Right lobe of liver (tissue), 6 donors: ENCODE measurements at regions not wholly inside any gene's neighbourhood (a gene's known extent, or its start where the extent isn't known, plus 50 kb on each side); places are given as distances from the start of the nearest gene placed in this dataset.
A peak's percentile ranks its signal among the peaks of the same experiment; 100 is the strongest.

Source experiments
- ATAC-seq, 4 donors: fragments of 200-7000 bp; cut with Tn5 transposase; one replicate each; pipeline ENCODE4 v1.9.1; 2020; ENCODE audit warnings: mild to moderate bottlenecking in 4 of 4, moderate library complexity in 4 of 4
- DNase-seq, 3 donors: peaks; one replicate each; pipeline ENCODE4 v3.0.0-alpha.2; 2020
- H3K27ac ChIP-seq, 3 donors: fragments of 200-600 bp; one replicate each; pipeline ENCODE4 v1.8.0; 2022
- H3K27me3 ChIP-seq, 2 donors: fragments of 200-600 bp; one replicate each; pipeline ENCODE4 v1.8.0; 2022
- H3K36me3 ChIP-seq, 4 donors: fragments of 200-600 bp; sonication (generic) in 1 of 4; one replicate each; pipeline versions ENCODE4 v1.5.1 to v1.8.0; 2017 to 2022; ENCODE audit warnings: control low read depth in 1 of 4
- H3K4me1 ChIP-seq, 4 donors: fragments of 200-600 bp; sonication (generic) in 1 of 4; one replicate each; pipeline versions ENCODE4 v1.5.1 to v1.8.0; 2017 to 2022; ENCODE audit warnings: control low read depth in 1 of 4
- H3K4me3 ChIP-seq, 3 donors: fragments of 200-600 bp; one replicate each; pipeline ENCODE4 v1.8.0; 2022
- H3K9me3 ChIP-seq, 4 donors: fragments of 200-600 bp; sonication (generic) in 1 of 4; one replicate each; pipeline versions ENCODE4 v1.5.1 to v1.8.0; 2017 to 2022; ENCODE audit warnings: control low read depth in 1 of 4
- POLR2A ChIP-seq: fragments of 450-650 bp; IDR thresholded peaks from one replicate; pipeline ENCODE4 v1.6.1; 2017; ENCODE audit warnings: antibody characterized with exemption, mild to moderate bottlenecking
- WGBS: methylation state at CpG from one replicate; pipeline ENCODE4 v1.1.6; 2018; ENCODE audit warnings: low coverage, low lambda C conversion rate; ENCODE audit not compliant: insufficient coverage; ENCODE audit errors: missing lambda C conversion rate; 5-methylcytosine and 5-hydroxymethylcytosine counted together
- intact Hi-C, 2 donors: fragments of 100-400 bp; cut with DNase I; formaldehyde crosslinking; loops; one replicate each; pipeline versions ENCODE4 v1.11.2 to v1.14.1; 2022
- TF ChIP-seq, protein P1 (sequence below), 4 donors: fragments of 200-600 bp in 3 of 4; fragments of 450-650 bp in 1 of 4; IDR thresholded peaks; one replicate each; pipeline versions ENCODE4 v1.5.1 to v1.8.0; 2016 to 2022; ENCODE audit warnings: antibody characterized with exemption in 4 of 4, mild to moderate bottlenecking in 2 of 4
- donor health status: DM: no; HTN: yes; CAD: no.
- donor health status: DM: no; HTN: no; CAD: no.
- donor health status: DM: no; HTN: no; CAD: no.
- donor health status: DM: no; HTN: yes; CAD: no.
- donor health status: DM: no; HTN: yes; CAD: no.

GRCh38 chr5:74289691-74290090, 350.8 kb downstream of the ENC1 start:
- DNase-seq (no peak), ATAC-seq (no peak)
- Histone ChIP-seq H3K36me3 (no peaks in the 10 kb centered on the region), H3K27me3 (no peaks in the 10 kb centered on the region), H3K4me1 (no peaks in the 10 kb centered on the region), H3K4me3 (no peak overlapping the region), H3K9me3 (no peaks in the 10 kb centered on the region), H3K27ac (no peak overlapping the region)
- intact Hi-C loops, result no loop called here
- 57% methylated on average over 1 of the region's 1 CpG for WGBS
- TF ChIP-seq POLR2A, result no peak
- TF ChIP-seq, protein P1, sequence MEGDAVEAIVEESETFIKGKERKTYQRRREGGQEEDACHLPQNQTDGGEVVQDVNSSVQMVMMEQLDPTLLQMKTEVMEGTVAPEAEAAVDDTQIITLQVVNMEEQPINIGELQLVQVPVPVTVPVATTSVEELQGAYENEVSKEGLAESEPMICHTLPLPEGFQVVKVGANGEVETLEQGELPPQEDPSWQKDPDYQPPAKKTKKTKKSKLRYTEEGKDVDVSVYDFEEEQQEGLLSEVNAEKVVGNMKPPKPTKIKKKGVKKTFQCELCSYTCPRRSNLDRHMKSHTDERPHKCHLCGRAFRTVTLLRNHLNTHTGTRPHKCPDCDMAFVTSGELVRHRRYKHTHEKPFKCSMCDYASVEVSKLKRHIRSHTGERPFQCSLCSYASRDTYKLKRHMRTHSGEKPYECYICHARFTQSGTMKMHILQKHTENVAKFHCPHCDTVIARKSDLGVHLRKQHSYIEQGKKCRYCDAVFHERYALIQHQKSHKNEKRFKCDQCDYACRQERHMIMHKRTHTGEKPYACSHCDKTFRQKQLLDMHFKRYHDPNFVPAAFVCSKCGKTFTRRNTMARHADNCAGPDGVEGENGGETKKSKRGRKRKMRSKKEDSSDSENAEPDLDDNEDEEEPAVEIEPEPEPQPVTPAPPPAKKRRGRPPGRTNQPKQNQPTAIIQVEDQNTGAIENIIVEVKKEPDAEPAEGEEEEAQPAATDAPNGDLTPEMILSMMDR (IDR thresholded peaks at IDR 0.05), result no peak

GRCh38 chr5:74289238-74289637, 351.3 kb downstream of the ENC1 start:
- Histone ChIP-seq H3K4me3 (no peak overlapping the region), H3K27me3 (no peaks in the 10 kb centered on the region), H3K27ac (no peak overlapping the region), H3K36me3 (no peaks in the 10 kb centered on the region), H3K4me1 (no peaks in the 10 kb centered on the region), H3K9me3 (no peaks in the 10 kb centered on the region)
- 68% methylated on average over 4 of the region's 4 CpGs for WGBS
- DNase-seq (no peak), ATAC-seq (no peak)
- no peak for TF ChIP-seq POLR2A
- TF ChIP-seq, protein P1 (IDR thresholded peaks at IDR 0.05), result no peak
- intact Hi-C loops, result no loop called here

DNA sequence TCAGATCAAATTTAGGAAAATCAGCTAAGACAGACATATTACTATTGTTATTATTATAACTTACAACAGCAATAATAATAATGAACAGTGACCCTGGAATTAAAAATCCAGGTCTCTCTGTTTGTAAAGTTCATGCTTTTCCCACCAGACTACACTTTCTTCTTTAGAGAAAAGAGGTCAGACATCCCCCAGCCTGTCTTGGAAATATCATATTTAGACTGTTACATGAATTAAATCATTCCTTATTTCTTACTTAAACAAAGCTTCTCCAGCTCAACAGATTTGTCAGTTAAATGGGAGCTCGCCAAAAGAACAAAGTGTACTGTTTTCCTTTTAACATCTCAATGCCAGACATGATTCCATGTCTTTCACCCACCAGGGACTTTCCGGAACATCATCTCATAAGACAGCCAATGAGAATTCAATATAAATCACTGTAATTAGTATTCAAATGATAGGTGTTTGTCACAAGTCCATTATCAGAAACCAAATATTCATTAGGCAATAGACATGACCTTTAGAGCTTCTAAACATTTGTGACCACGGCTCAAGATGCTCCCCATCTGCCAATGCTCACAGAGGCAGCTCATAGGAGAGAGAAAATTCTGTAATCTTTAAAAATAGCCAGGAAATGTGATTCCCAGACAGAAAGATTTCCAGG, 351.9 kb downstream of the ENC1 start:
- ATAC-seq, result peak in 1 of 4 donors; percentile 27
- 42% methylated on average over 3 of the region's 3 CpGs for WGBS
- no peaks in the 10 kb centered on the region for H3K9me3 ChIP-seq
- DNase-seq, result no peak
- no peaks in the 10 kb centered on the region for H3K4me1 ChIP-seq
- no peaks in the 10 kb centered on the region for H3K27me3 ChIP-seq
- TF ChIP-seq POLR2A, result no peak
- TF ChIP-seq, protein P1 (IDR thresholded peaks at IDR 0.05), result no peak
- no peak overlapping the region for H3K27ac ChIP-seq
- H3K4me3 ChIP-seq, result no peak overlapping the region
- H3K36me3 ChIP-seq, result no peaks in the 10 kb centered on the region
- intact Hi-C loops, result no loop called here

DNA sequence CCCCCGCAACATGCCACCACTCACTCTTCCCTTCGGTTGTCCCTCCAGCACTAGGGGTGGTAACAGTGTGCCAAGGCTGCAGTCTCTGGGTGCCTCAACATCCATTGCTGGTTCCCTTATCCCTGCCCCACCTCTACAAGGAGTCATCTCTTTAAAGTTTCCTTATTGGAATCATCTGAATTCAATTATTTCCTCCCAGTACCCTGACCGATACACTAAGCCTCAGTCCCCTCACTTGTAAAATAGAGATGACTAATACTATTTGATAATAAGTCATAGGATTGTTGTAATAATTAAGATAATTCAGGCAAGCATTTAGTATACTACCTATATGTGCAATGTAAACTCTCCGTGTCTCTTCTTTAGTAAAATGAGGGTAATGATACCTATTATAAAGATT, 352.5 kb downstream of the ENC1 start:
- Histone ChIP-seq H3K27me3 (no peaks in the 10 kb centered on the region), H3K9me3 (no peaks in the 10 kb centered on the region), H3K36me3 (no peaks in the 10 kb centered on the region), H3K4me3 (no peak overlapping the region), H3K27ac (no peak overlapping the region), H3K4me1 (no peaks in the 10 kb centered on the region)
- TF ChIP-seq POLR2A, result no peak
- TF ChIP-seq, protein P1 (IDR thresholded peaks at IDR 0.05), result no peak
- 77% methylated on average over 3 of the region's 4 CpGs for WGBS
- no peak for ATAC-seq
- DNase-seq, result no peak
- intact Hi-C loops, result no loop called here
